ENCODE measurements at regions not wholly inside any gene's neighbourhood (a gene's known extent, or its start where the extent isn't known, plus 50 kb on each side); places are given as distances from the start of the nearest gene placed in this dataset.

- no peaks in the 10 kb centered on the region for H4K20me1 ChIP-seq (ENCODE audit: control insufficient read depth, insufficient read depth, insufficient read length)
- no peaks in the 10 kb centered on the region for H3K23me2 ChIP-seq (ENCODE audit: insufficient read length, low read depth, low read length, poor library complexity, severe bottlenecking)
- H4K8ac ChIP-seq (replicated peaks; ENCODE audit: insufficient read length, low read depth, low read length), result no peak overlapping the region
- no peaks in the 10 kb centered on the region for H3K79me1 ChIP-seq (ENCODE audit: insufficient read depth, low read depth, low read length, poor library complexity, severe bottlenecking)
- no peak overlapping the region for H2BK20ac ChIP-seq (ENCODE audit: low read depth, low read length, poor library complexity, severe bottlenecking)
- H3K27ac ChIP-seq (ENCODE audit: insufficient read length, low read depth, low read length), result no peak overlapping the region
- no peaks in the 10 kb centered on the region for H3K27me3 ChIP-seq (ENCODE audit: insufficient read depth, low read length)
- no peak overlapping the region for H3K4me2 ChIP-seq (ENCODE audit: insufficient read depth, insufficient read length, low read length)
- H3K23ac ChIP-seq (ENCODE audit: insufficient read length, low read depth, low read length), result no peak overlapping the region
- H3T11ph ChIP-seq (ENCODE audit: low read length), result no peak overlapping the region
- no peak overlapping the region for H3K14ac ChIP-seq (ENCODE audit: insufficient read depth, low read length)
- H2BK120ac ChIP-seq (ENCODE audit: low read depth, low read length, poor library complexity, severe bottlenecking), result no peak overlapping the region
- H3K4ac ChIP-seq (ENCODE audit: low read depth, low read length), result no peak overlapping the region
- no peak overlapping the region for H2AK5ac ChIP-seq (ENCODE audit: insufficient read length, low read length)
- H4K91ac ChIP-seq (ENCODE audit: insufficient read length, low read depth, low read length), result no peak overlapping the region
- DNase-seq, result no peak
- H2BK15ac ChIP-seq (ENCODE audit: low read depth, low read length), result no peak overlapping the region
- no peak overlapping the region for H3K18ac ChIP-seq (ENCODE audit: insufficient read length, low read depth, low read length)
- H2BK12ac ChIP-seq (ENCODE audit: insufficient read length, low read depth, low read length), result no peak overlapping the region
- no peaks in the 10 kb centered on the region for H3K4me1 ChIP-seq (ENCODE audit: insufficient read depth, low read length)
- Mint-ChIP-seq H3K4me3 (no peak overlapping the region), H3K27ac (no peak overlapping the region), H3K4me1 (no peaks in the 10 kb centered on the region), H3K27me3 (ENCODE audit: low read depth) (no peaks in the 10 kb centered on the region), H3K36me3 (ENCODE audit: insufficient read depth in 1 of 3, low read depth in 3 of 3) (no peaks in the 10 kb centered on the region), H3K9me3 (peaks cover 2 to 3% of the 10 kb centered on the region in 2 experiments; a peak in 2 of 5 replicates)
- WGBS (ENCODE audit: extremely low coverage, insufficient read length, low lambda C conversion rate), result no CpG with 5 or more reads among the region's 4 CpGs
- no peak overlapping the region for H2AFZ ChIP-seq (ENCODE audit: low read length)
- H3K79me2 ChIP-seq (ENCODE audit: insufficient read depth, low read length), result no peaks in the 10 kb centered on the region
- H3K56ac ChIP-seq (ENCODE audit: insufficient read length, low read depth, low read length), result no peak overlapping the region
- no peak overlapping the region for H3K9ac ChIP-seq (ENCODE audit: extremely low read depth, insufficient read length, low read length)
- no peak for TF ChIP-seq CTCF (conservative IDR thresholded peaks at IDR 0.05)
- no peak overlapping the region for H4K5ac ChIP-seq (ENCODE audit: insufficient read length, low read depth, low read length)
- no peaks in the 10 kb centered on the region for H3K9me3 ChIP-seq (ENCODE audit: control insufficient read depth, low read depth, low read length)
- no peak overlapping the region for H2BK5ac ChIP-seq (ENCODE audit: insufficient read length, low read length)
Observed at GRCh38 chr11:98040061-98040808, 980.5 kb upstream of the CNTN5 start.
